GM12892 (cell line): ENCODE measurements at regions not wholly inside any gene's neighbourhood (a gene's known extent, or its start where the extent isn't known, plus 50 kb on each side); places are given as distances from the start of the nearest gene placed in this dataset.

ENCODE experiments used
- POLR2A ChIP-seq: IDR thresholded peaks from 2 replicates; pipeline ENCODE4 v1.6.1; 2011; ENCODE audit warnings: low read depth, low read length, control low read depth
- POLR2AphosphoS5 ChIP-seq: IDR thresholded peaks from 2 replicates; pipeline ENCODE4 v1.6.1; 2011; ENCODE audit warnings: low read depth, low read length, control low read depth
- TAF1 ChIP-seq: IDR thresholded peaks from 2 replicates; pipeline ENCODE4 v1.6.1; 2011; ENCODE audit warnings: low read depth, mild to moderate bottlenecking, control low read depth, low read length, borderline replicate concordance

DNA sequence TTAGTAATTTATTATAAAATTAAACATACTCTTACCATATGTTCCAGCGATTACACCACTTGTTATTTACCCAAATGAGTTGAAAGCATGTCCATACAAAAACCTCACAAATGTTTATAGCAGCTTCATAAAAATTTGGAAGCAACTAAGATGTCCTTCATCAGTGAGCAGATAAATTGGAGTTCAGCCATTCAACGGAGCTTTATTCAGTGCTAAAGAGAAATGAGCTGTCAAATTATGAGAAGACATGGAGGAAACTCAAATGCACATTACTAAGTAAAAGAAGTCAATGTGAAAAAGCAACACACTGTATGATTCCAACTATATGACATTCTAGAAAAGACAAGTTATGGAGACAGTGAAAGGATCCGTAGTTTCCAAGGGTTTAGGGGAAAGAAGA, 606.7 kb upstream of the TMPRSS15 start:
- TF ChIP-seq POLR2A (no peak), POLR2AphosphoS5 (no peak), TAF1 (no peak)
